RWPE2 (cell line): ENCODE measurements at regions not wholly inside any gene's neighbourhood (a gene's known extent, or its start where the extent isn't known, plus 50 kb on each side); places are given as distances from the start of the nearest gene placed in this dataset.

Experiments used
- ATAC-seq: fragments of 200-7000 bp; cut with Tn5 transposase; 3 replicates; pipeline ENCODE4 v1.9.1; 2021; ENCODE audit warnings: low read depth
- DNase-seq: peaks from one replicate; pipeline ENCODE4 v3.0.0-alpha.2; 2020; ENCODE audit warnings: low spot score
- H3K27ac ChIP-seq: fragments of 450-650 bp; 2 replicates; pipeline ENCODE4 v1.5.1; 2017; ENCODE audit warnings: mild to moderate bottlenecking; ENCODE audit not compliant: poor library complexity, severe bottlenecking
- H3K27me3 ChIP-seq: fragments of 250-450 bp; sonication (Bioruptor Pico); 2 replicates; pipeline ENCODE4 v1.5.1; 2021; ENCODE audit warnings: mild to moderate bottlenecking, moderate library complexity; ENCODE audit not compliant: insufficient read depth, poor library complexity, severe bottlenecking
- H3K36me3 ChIP-seq: fragments of 250-450 bp; sonication (Bioruptor Pico); 2 replicates; pipeline ENCODE4 v1.5.1; 2020; ENCODE audit warnings: low read depth, mild to moderate bottlenecking, moderate library complexity
- H3K4me1 ChIP-seq: fragments of 250-450 bp; sonication (Bioruptor Pico); 2 replicates; pipeline ENCODE4 v1.5.1; 2021; ENCODE audit warnings: mild to moderate bottlenecking, moderate library complexity; ENCODE audit not compliant: insufficient read depth, poor library complexity, severe bottlenecking
- H3K4me3 ChIP-seq: fragments of 250-450 bp; sonication (Bioruptor Pico); 2 replicates; pipeline ENCODE4 v1.5.1; 2021; ENCODE audit warnings: mild to moderate bottlenecking, moderate library complexity; ENCODE audit not compliant: severe bottlenecking
- H3K9me3 ChIP-seq: fragments of 250-450 bp; sonication (Bioruptor Pico); 2 replicates; pipeline ENCODE4 v1.5.1; 2021; ENCODE audit warnings: mild to moderate bottlenecking, moderate library complexity; ENCODE audit not compliant: severe bottlenecking
- TF ChIP-seq, protein P1 (sequence below): fragments of 450-650 bp; IDR thresholded peaks from one replicate; pipeline ENCODE4 v1.5.1; 2017; ENCODE audit warnings: mild to moderate bottlenecking, moderate library complexity; ENCODE audit not compliant: poor library complexity, severe bottlenecking

DNA sequence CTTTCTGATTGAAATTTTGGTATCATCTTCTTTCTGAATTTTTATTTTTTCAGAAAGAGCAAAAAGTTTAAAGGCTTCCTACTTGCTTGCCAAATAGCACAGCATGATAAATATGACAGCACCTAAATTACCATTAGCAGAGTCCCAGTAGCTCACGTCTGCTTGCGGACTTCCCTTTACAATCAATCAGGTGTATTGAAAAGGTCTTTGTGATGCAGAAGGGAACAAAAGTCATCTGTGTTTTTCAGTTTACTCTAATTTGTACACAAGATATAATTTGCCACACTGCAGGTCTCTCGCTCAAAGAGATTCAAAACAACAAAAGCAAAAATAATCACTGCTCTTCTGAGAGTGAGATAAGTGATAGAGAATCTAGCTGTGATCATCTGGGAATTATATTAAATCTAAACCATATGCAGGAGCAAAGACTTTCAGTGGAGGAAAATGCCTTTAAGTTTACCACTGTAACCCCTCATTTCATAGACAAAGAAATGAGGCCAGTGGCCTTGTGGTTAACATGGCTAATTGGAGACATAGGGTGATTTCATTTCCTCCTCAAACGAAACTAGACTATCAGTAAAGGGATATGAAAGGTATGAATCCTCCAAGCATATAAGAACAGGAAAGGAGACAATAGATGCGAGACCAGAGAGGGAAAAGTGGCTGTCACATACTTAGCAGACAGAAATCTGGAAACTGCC is 240.8 kb upstream of the TMPO start:
- Histone ChIP-seq H3K27me3 (no peaks in the 10 kb centered on the region), H3K27ac (no peak overlapping the region), H3K4me3 (no peak overlapping the region), H3K36me3 (no peaks in the 10 kb centered on the region), H3K4me1 (no peaks in the 10 kb centered on the region), H3K9me3 (no peaks in the 10 kb centered on the region)
- ATAC-seq (no peak; the same call in 2 of the 3 replicates), DNase-seq (no peak)
- TF ChIP-seq, protein P1, sequence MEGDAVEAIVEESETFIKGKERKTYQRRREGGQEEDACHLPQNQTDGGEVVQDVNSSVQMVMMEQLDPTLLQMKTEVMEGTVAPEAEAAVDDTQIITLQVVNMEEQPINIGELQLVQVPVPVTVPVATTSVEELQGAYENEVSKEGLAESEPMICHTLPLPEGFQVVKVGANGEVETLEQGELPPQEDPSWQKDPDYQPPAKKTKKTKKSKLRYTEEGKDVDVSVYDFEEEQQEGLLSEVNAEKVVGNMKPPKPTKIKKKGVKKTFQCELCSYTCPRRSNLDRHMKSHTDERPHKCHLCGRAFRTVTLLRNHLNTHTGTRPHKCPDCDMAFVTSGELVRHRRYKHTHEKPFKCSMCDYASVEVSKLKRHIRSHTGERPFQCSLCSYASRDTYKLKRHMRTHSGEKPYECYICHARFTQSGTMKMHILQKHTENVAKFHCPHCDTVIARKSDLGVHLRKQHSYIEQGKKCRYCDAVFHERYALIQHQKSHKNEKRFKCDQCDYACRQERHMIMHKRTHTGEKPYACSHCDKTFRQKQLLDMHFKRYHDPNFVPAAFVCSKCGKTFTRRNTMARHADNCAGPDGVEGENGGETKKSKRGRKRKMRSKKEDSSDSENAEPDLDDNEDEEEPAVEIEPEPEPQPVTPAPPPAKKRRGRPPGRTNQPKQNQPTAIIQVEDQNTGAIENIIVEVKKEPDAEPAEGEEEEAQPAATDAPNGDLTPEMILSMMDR = no peak

GRCh38 chr12:98275131-98275475 is 240.3 kb upstream of the TMPO start:
- H3K4me1 ChIP-seq = no peaks in the 10 kb centered on the region
- no peak overlapping the region for H3K27ac ChIP-seq
- no peaks in the 10 kb centered on the region for H3K36me3 ChIP-seq
- H3K27me3 ChIP-seq = no peaks in the 10 kb centered on the region
- no peaks in the 10 kb centered on the region for H3K9me3 ChIP-seq
- ATAC-seq (no peak), DNase-seq (no peak)
- TF ChIP-seq, protein P1 = no peak
- H3K4me3 ChIP-seq = no peak overlapping the region

DNA sequence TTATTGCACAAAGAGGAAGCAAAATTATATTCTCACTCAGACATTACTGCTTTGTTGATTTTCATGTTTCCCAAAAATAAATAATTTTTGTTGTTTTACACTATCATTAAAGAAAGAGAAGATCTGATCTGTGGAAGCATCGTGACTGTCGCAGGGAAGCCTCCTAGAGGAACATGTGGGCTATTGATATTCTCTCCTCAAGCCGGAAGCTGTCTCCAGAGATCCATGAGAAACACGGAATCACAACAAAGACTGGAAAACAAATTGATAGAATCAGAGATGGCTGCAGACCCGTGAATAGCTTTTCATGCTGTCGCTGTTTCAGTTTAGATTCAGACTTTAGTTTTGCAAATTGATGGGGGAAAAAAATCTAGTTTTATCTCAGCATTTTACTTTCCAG is 235.2 kb upstream of the TMPO start:
- Histone ChIP-seq H3K27ac (no peak overlapping the region), H3K4me3 (no peak overlapping the region), H3K36me3 (no peaks in the 10 kb centered on the region), H3K27me3 (no peaks in the 10 kb centered on the region), H3K4me1 (no peaks in the 10 kb centered on the region), H3K9me3 (no peaks in the 10 kb centered on the region)
- ATAC-seq (no peak), DNase-seq (no peak)
- TF ChIP-seq, protein P1 = no peak

DNA sequence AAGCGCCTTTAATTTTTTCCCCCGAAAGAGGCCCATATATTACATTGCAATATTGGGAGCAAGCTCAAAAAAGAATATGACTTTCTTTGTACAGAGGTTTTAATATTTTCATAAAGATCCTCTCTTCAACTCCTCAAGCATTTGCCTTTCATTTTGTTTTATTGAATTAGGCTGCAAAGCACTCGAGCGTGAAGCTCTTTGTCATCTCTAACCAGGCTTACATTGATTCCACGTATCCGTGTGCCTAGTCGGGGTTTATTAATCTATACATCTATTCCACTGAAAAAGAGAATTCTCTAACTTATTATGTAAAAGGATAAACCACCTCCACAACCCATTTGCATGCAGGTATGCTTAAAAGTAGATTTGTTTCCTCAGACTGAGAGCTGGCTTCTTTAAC is 234.8 kb upstream of the TMPO start:
- Histone ChIP-seq H3K4me3 (no peak overlapping the region), H3K9me3 (no peaks in the 10 kb centered on the region), H3K4me1 (no peaks in the 10 kb centered on the region), H3K36me3 (no peaks in the 10 kb centered on the region), H3K27ac (no peak overlapping the region), H3K27me3 (no peaks in the 10 kb centered on the region)
- DNase-seq (no peak), ATAC-seq (no peak)
- TF ChIP-seq, protein P1 = no peak

DNA sequence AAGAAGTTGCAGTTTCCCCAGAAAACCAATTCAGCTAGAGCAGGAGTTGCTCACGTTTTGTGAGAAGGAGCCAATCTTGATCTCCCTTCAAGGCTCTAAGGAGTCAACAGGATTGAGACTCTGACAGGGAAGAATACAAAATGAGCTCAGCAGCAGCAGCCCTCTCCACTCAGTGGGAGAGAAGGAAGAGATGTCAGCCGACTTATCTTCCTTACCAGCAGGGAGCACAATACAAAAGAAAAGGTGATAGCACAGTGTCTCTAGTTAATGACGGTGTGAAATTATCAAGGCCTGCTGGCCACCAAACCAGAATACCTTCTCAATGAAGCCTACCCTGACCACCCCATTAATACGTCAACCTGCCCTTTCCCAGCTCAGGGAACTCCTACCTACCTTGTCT is 223.6 kb upstream of the TMPO start:
- Histone ChIP-seq H3K36me3 (no peaks in the 10 kb centered on the region), H3K9me3 (no peaks in the 10 kb centered on the region), H3K4me3 (no peak overlapping the region), H3K4me1 (no peaks in the 10 kb centered on the region), H3K27ac (no peak overlapping the region), H3K27me3 (peaks cover 5% of the 10 kb centered on the region)
- DNase-seq (no peak), ATAC-seq (no peak)
- TF ChIP-seq, protein P1 = no peak
